WTC11 (cell line): ENCODE measurements at regions not wholly inside any gene's neighbourhood (a gene's known extent, or its start where the extent isn't known, plus 50 kb on each side); places are given as distances from the start of the nearest gene placed in this dataset.

Experiments used
- ATF1 ChIP-seq: sonication (generic); formaldehyde crosslinking; IDR thresholded peaks from 2 replicates; pipeline ENCODE4 v1.8.1; 2023; ENCODE audit warnings: mild to moderate bottlenecking, moderate library complexity, missing genetic modification reagents
- CTCF ChIP-seq: fragments of 200-600 bp; IDR thresholded peaks from 2 replicates; pipeline ENCODE4 v1.8.0; 2022; ENCODE audit warnings: antibody characterized with exemption
- FOXP4 ChIP-seq: sonication (generic); formaldehyde crosslinking; IDR thresholded peaks from 2 replicates; pipeline ENCODE4 v1.8.0; 2022; ENCODE audit warnings: mild to moderate bottlenecking, missing genetic modification reagents
- HMGXB4 ChIP-seq: sonication (generic); formaldehyde crosslinking; IDR thresholded peaks from 2 replicates; pipeline ENCODE4 v1.8.1; 2023; ENCODE audit warnings: mild to moderate bottlenecking, moderate library complexity, missing genetic modification reagents
- SMAD3 ChIP-seq: sonication (generic); formaldehyde crosslinking; IDR thresholded peaks from 2 replicates; pipeline ENCODE4 v1.8.0; 2022; ENCODE audit warnings: missing genetic modification reagents, mild to moderate bottlenecking, borderline replicate concordance
- SP1 ChIP-seq: sonication (generic); formaldehyde crosslinking; conservative IDR thresholded peaks from 2 replicates; pipeline ENCODE4 v1.8.1; 2022; ENCODE audit warnings: missing genetic modification reagents
- ZNF121 ChIP-seq: sonication (generic); formaldehyde crosslinking; IDR thresholded peaks from 2 replicates; pipeline ENCODE4 v1.8.0; 2023; ENCODE audit warnings: missing genetic modification reagents
- ZNF671 ChIP-seq: fragments of 250-450 bp; sonication (Bioruptor Pico); IDR thresholded peaks from 2 replicates; pipeline ENCODE4 v1.8.0; 2021; ENCODE audit warnings: mild to moderate bottlenecking
- TF ChIP-seq, protein P1 (sequence below): sonication (generic); formaldehyde crosslinking; IDR thresholded peaks from 2 replicates; pipeline ENCODE4 v1.8.0; 2022; ENCODE audit warnings: mild to moderate bottlenecking, missing genetic modification reagents

DNA sequence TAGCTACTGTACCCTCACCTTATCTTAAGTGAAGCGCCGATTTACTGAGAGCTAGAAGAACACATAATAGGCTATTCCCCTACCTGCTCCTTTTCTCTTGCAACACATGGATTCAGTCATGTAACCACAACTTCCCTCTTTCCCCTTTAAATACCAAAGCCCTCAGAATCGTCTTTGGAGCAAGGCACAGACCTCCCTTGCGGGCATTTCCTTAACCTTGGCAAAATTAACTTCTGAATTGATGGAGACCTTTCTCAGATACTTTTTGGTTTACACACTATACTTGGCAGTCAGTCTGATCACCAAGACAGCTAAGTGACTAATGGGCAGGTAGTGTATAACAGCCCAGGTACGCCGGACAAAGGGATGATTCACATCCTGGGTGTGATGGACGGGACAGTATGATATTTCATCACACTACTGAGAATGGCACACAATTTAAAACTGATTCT lies 72.7 kb upstream of the SEC61G start:
- TF ChIP-seq ZNF671 (CRISPR knock-in tag) = no peak
- TF ChIP-seq SMAD3 (CRISPR knock-in tag) = no peak
- TF ChIP-seq HMGXB4 (CRISPR knock-in tag) = no peak
- TF ChIP-seq SP1 (CRISPR knock-in tag) = no peak
- TF ChIP-seq, protein P1, sequence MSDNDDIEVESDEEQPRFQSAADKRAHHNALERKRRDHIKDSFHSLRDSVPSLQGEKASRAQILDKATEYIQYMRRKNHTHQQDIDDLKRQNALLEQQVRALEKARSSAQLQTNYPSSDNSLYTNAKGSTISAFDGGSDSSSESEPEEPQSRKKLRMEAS = no peak
- TF ChIP-seq CTCF = no peak
- no peak for TF ChIP-seq ATF1
- no peak for TF ChIP-seq FOXP4 (CRISPR knock-in tag)
- no peak for TF ChIP-seq ZNF121 (CRISPR knock-in tag)
